ENCODE measurements at regions not wholly inside any gene's neighbourhood (a gene's known extent, or its start where the extent isn't known, plus 50 kb on each side); places are given as distances from the start of the nearest gene placed in this dataset.
"Not testable (repeated sequence)": the region's sequence is repeated elsewhere in the genome, so short reads cannot be mapped to it uniquely, and the experiment has no call there.

DNA sequence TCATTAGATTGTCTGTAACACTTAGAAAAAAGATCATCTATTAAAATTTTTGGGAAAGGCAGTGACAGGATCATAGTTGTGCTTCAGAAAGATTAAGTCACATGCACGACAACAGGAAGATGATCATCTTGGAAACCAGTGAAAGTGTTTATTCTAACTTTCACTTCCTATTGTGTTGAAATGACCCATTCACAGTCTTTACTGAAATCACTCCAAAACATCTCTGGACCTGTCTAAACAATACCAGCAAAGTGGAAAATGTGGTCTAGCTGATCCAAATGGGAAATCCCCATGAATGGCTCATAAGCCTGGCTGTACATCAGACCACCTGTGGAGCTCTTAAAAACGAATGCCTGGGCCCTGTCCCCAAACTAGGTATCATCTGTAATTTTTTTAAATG lies 111.1 kb upstream of the ETV3 start:
- DNase-seq = no peak

GRCh38 chr1:157247764-157248049 lies 109.5 kb upstream of the ETV3 start:
- not testable (repeated sequence) for DNase-seq

- no peak for DNase-seq
Measured at GRCh38 chr1:157247005-157247763, 109.0 kb upstream of the ETV3 start.

- no peak for DNase-seq
Measured at GRCh38 chr1:157245823-157246222, 107.6 kb upstream of the ETV3 start.

- DNase-seq = peak in 1 of 2 experiments; percentile 65
Measured at GRCh38 chr1:157241185-157241538, 103.0 kb upstream of the ETV3 start.

GRCh38 chr1:157240495-157241184 lies 102.4 kb upstream of the ETV3 start:
- peak; percentile 98 to 99 for DNase-seq

DNA sequence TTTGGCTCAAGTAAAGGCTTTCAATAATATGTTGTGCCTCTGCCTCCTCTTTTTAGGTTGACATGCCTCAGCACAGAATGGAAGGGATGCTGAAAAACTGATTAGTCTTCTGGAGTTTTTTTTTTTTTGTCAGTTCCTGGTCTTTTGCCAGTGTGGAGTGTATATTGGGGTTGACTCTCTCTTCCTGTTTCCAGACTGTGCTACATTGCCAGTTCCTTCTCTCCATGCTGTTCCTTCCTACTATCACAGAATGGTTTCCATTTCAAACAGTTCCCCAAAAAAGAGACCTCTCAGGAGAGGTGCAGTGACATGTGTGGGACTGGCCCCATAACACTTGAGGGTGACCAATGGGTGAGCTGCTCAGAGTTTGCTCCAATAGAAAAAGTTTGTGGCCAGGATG lies 101.7 kb upstream of the ETV3 start:
- no peak for DNase-seq

GRCh38 chr1:157238585-157238984 lies 100.4 kb upstream of the ETV3 start:
- no peak for DNase-seq

GRCh38 chr1:157237981-157238380 lies 99.8 kb upstream of the ETV3 start:
- DNase-seq = peak in 1 of 2 experiments; percentile 59

- DNase-seq = no peak
Measured at GRCh38 chr1:157237522-157237921, 99.3 kb upstream of the ETV3 start.

DNA sequence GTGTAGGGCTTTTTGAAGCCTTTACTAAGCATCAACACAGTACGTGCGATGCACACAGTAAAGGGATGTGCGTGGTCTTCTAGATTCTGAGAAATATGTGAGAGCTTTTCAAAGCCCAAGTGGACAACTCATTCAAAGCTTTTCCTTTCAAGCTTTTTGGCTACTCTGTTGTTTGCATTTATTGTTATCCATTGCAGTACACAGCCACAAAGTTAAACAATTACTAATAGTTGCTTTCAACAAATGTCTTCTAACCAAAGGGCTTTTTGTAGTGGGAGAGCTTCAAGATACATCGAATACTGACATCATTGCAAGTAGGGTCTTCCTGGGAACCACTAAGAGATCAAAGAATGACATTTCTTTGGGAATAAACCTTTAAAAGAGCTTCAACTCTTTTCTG lies 97.9 kb upstream of the ETV3 start:
- DNase-seq = no peak

- no peak for DNase-seq
Measured at GRCh38 chr1:157235307-157235706, 97.1 kb upstream of the ETV3 start.

- DNase-seq = no peak
Measured at GRCh38 chr1:157234705-157235273, 96.6 kb upstream of the ETV3 start.

DNA sequence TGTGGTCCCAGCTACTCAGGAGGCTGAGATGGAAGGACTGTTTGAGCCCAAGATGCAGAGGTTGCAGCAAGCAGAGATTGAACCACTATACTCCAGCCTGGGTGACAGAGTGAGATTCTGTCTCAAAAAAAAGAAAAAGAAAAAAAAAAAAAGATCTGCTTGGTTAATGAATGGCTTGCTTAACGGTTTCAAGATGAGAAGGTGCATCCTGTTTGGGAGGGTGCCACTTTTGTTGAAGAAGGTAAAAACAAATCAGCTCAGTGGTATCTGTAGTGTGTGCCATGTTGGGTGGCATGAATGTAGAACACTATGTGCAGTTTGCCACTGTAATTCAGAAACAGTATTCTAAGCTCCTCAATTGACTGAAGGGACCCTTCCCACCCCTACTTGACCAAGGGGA lies 94.9 kb upstream of the ETV3 start:
- DNase-seq = no peak

- DNase-seq = no peak
Measured at GRCh38 chr1:157231846-157232525, 93.8 kb upstream of the ETV3 start.

GRCh38 chr1:157230500-157230899 lies 92.3 kb upstream of the ETV3 start:
- DNase-seq = no peak

GRCh38 chr1:157227700-157228099 lies 89.5 kb upstream of the ETV3 start:
- no peak for DNase-seq

DNA sequence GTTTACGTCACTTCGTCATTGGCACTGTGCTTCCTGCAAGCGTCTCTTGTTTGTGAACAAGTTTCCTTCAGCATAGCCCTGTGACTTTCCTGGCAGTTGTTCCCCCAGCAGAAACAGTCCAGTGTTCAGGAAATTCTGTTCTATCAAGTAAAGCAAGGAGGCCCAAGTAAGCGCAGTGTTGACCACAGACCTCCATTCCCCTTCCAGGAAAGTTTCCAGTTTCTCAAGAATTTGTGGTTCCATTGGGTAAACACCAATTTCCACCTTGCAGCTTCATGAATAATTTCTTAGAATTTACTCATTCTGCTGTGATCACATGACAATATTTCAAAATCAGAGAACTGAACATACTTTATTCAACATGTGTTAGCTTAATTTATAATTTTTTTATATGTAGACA lies 88.5 kb upstream of the ETV3 start:
- no peak for DNase-seq

DNA sequence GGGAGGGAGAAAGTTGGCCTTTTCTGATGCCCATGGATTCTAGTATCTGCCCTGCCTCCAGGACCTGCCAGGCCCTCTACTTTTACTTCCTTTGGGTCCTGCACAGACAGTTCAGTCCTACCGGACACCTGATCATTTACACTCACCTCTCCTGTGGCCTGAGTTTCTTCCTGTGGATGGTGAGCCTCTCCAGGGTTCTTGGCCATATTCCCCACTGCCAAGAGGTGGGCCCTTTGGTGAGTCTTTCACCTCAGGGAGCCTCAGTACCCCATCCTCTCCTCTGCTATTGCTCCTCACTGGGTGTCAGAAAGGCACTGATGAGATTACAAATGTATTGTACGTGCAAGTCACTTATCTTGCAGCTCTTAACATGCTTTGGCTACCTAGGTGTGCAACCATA lies 81.4 kb upstream of the ETV3 start:
- no peak for DNase-seq

DNA sequence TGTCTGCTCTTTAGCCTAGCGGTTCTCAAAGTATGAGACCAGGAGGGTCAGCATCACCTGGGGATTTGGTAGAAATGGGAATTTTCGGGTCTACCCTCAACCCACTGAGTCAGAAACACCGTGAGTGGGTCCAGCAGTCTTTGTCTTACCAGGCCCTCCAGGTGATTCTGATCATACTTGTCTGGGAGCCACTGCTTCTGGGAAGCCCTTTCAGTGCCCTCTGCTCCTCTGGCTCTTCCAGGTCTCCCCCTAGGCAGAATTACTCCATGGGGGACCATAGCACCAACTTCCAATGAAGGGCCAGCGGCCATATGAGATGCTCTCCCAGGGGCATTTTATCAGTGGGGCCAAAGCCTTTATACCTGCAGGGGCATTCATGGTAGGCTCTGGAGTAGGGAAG lies 81.0 kb upstream of the ETV3 start:
- no peak for DNase-seq

DNA sequence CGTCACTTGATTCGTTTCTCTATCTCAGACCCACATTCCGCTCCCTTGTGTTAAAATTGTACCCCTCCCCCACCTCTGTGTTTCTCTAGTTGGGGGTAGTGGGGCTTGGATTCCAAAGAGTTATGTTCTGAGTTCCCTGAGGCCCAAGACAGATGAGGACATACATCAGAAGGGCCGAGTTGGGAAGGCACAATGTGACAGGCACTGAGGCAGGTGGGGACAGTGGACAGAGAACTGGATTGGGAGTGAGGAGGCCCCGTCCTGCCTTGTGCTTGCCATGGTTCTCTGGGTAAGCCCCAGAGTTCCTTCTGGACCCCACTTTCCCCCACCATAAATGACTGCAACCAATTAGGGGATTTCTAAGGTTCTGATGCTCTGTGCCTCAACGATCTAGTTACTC lies 80.5 kb upstream of the ETV3 start:
- DNase-seq = no peak

GRCh38 chr1:157217486-157217885 lies 79.3 kb upstream of the ETV3 start:
- DNase-seq = no peak

GRCh38 chr1:157213836-157214235 lies 75.6 kb upstream of the ETV3 start:
- DNase-seq = no peak

GRCh38 chr1:157209514-157209913 lies 71.3 kb upstream of the ETV3 start:
- no peak for DNase-seq

Measured in NCI-H526 (cell line).